ENCODE measurements at regions not wholly inside any gene's neighbourhood (a gene's known extent, or its start where the extent isn't known, plus 50 kb on each side); places are given as distances from the start of the nearest gene placed in this dataset.

GRCh38 chr21:31537872-31538576, 121.5 kb upstream of the SOD1 start:
- H3K79me2 ChIP-seq (ENCODE audit: control insufficient read depth, insufficient read depth, low read length, unreplicated experiment) = no peaks in the 10 kb centered on the region

GRCh38 chr21:31536138-31536537, 123.4 kb upstream of the SOD1 start:
- no peaks in the 10 kb centered on the region for H3K36me3 ChIP-seq (ENCODE audit: insufficient read depth, low read length)
- H3K4me1 ChIP-seq (ENCODE audit: control insufficient read depth, insufficient read depth, low read length, unreplicated experiment) = no peaks in the 10 kb centered on the region
- H3K4me3 ChIP-seq (ENCODE audit: low read depth, low read length) = no peak overlapping the region
- no peaks in the 10 kb centered on the region for H3K27me3 ChIP-seq (ENCODE audit: insufficient read depth, low read length)
- H3K27ac ChIP-seq (ENCODE audit: low read depth, low read length) = no peak overlapping the region
- no peaks in the 10 kb centered on the region for H3K79me2 ChIP-seq (ENCODE audit: control insufficient read depth, insufficient read depth, low read length, unreplicated experiment)
- H2AFZ ChIP-seq (ENCODE audit: low read length, unreplicated experiment) = no peak overlapping the region

More at GRCh38 chr21:31537872-31538576, 121.5 kb upstream of the SOD1 start:
- H3K27me3 ChIP-seq (ENCODE audit: insufficient read depth, low read length) = no peaks in the 10 kb centered on the region
- no peak overlapping the region for H3K27ac ChIP-seq (ENCODE audit: low read depth, low read length)
- no peak overlapping the region for H2AFZ ChIP-seq (ENCODE audit: low read length, unreplicated experiment)
- no peaks in the 10 kb centered on the region for H3K36me3 ChIP-seq (ENCODE audit: insufficient read depth, low read length)
- no peaks in the 10 kb centered on the region for H3K4me1 ChIP-seq (ENCODE audit: control insufficient read depth, insufficient read depth, low read length, unreplicated experiment)
- H3K4me3 ChIP-seq (ENCODE audit: low read depth, low read length) = no peak overlapping the region

- H2AFZ ChIP-seq (ENCODE audit: low read length, unreplicated experiment) = no peak overlapping the region
- no peaks in the 10 kb centered on the region for H3K4me1 ChIP-seq (ENCODE audit: control insufficient read depth, insufficient read depth, low read length, unreplicated experiment)
- no peaks in the 10 kb centered on the region for H3K27me3 ChIP-seq (ENCODE audit: insufficient read depth, low read length)
- H3K79me2 ChIP-seq (ENCODE audit: control insufficient read depth, insufficient read depth, low read length, unreplicated experiment) = no peaks in the 10 kb centered on the region
- H3K4me3 ChIP-seq (ENCODE audit: low read depth, low read length) = no peak overlapping the region
- H3K27ac ChIP-seq (ENCODE audit: low read depth, low read length) = no peak overlapping the region
- H3K36me3 ChIP-seq (ENCODE audit: insufficient read depth, low read length) = no peaks in the 10 kb centered on the region
These were observed 127.5 kb upstream of the SOD1 start for GRCh38 chr21:31531967-31532366.

GRCh38 chr21:31530897-31531705, 128.4 kb upstream of the SOD1 start:
- no peaks in the 10 kb centered on the region for H3K27me3 ChIP-seq (ENCODE audit: insufficient read depth, low read length)
- no peaks in the 10 kb centered on the region for H3K79me2 ChIP-seq (ENCODE audit: control insufficient read depth, insufficient read depth, low read length, unreplicated experiment)
- H3K27ac ChIP-seq (ENCODE audit: low read depth, low read length) = no peak overlapping the region
- H3K4me1 ChIP-seq (ENCODE audit: control insufficient read depth, insufficient read depth, low read length, unreplicated experiment) = no peaks in the 10 kb centered on the region
- H3K4me3 ChIP-seq (ENCODE audit: low read depth, low read length) = no peak overlapping the region
- H3K36me3 ChIP-seq (ENCODE audit: insufficient read depth, low read length) = no peaks in the 10 kb centered on the region
- H2AFZ ChIP-seq (ENCODE audit: low read length, unreplicated experiment) = no peak overlapping the region

GRCh38 chr21:31530364-31530763, 129.1 kb upstream of the SOD1 start:
- no peak overlapping the region for H3K4me3 ChIP-seq (ENCODE audit: low read depth, low read length)
- no peaks in the 10 kb centered on the region for H3K79me2 ChIP-seq (ENCODE audit: control insufficient read depth, insufficient read depth, low read length, unreplicated experiment)
- H3K4me1 ChIP-seq (ENCODE audit: control insufficient read depth, insufficient read depth, low read length, unreplicated experiment) = no peaks in the 10 kb centered on the region
- no peak overlapping the region for H2AFZ ChIP-seq (ENCODE audit: low read length, unreplicated experiment)
- H3K27ac ChIP-seq (ENCODE audit: low read depth, low read length) = no peak overlapping the region
- H3K27me3 ChIP-seq (ENCODE audit: insufficient read depth, low read length) = no peaks in the 10 kb centered on the region
- no peaks in the 10 kb centered on the region for H3K36me3 ChIP-seq (ENCODE audit: insufficient read depth, low read length)

GRCh38 chr21:31529406-31529805, 130.1 kb upstream of the SOD1 start:
- H3K27ac ChIP-seq (ENCODE audit: low read depth, low read length) = no peak overlapping the region
- no peaks in the 10 kb centered on the region for H3K27me3 ChIP-seq (ENCODE audit: insufficient read depth, low read length)
- H3K79me2 ChIP-seq (ENCODE audit: control insufficient read depth, insufficient read depth, low read length, unreplicated experiment) = no peaks in the 10 kb centered on the region
- H3K4me1 ChIP-seq (ENCODE audit: control insufficient read depth, insufficient read depth, low read length, unreplicated experiment) = no peaks in the 10 kb centered on the region
- H2AFZ ChIP-seq (ENCODE audit: low read length, unreplicated experiment) = no peak overlapping the region
- no peaks in the 10 kb centered on the region for H3K36me3 ChIP-seq (ENCODE audit: insufficient read depth, low read length)
- no peak overlapping the region for H3K4me3 ChIP-seq (ENCODE audit: low read depth, low read length)

- Histone ChIP-seq H3K27ac (ENCODE audit: low read depth, low read length) (no peak overlapping the region), H3K36me3 (ENCODE audit: insufficient read depth, low read length) (no peaks in the 10 kb centered on the region), H3K4me3 (ENCODE audit: low read depth, low read length) (no peak overlapping the region), H2AFZ (ENCODE audit: low read length, unreplicated experiment) (no peak overlapping the region), H3K4me1 (ENCODE audit: control insufficient read depth, insufficient read depth, low read length, unreplicated experiment) (no peaks in the 10 kb centered on the region), H3K27me3 (ENCODE audit: insufficient read depth, low read length) (no peaks in the 10 kb centered on the region), H3K79me2 (ENCODE audit: control insufficient read depth, insufficient read depth, low read length, unreplicated experiment) (no peaks in the 10 kb centered on the region)
These were observed 133.5 kb upstream of the SOD1 start for GRCh38 chr21:31526040-31526439.

- Histone ChIP-seq H3K4me3 (ENCODE audit: low read depth, low read length) (no peak overlapping the region), H3K4me1 (ENCODE audit: control insufficient read depth, insufficient read depth, low read length, unreplicated experiment) (no peaks in the 10 kb centered on the region), H3K27ac (ENCODE audit: low read depth, low read length) (no peak overlapping the region), H2AFZ (ENCODE audit: low read length, unreplicated experiment) (no peak overlapping the region), H3K36me3 (ENCODE audit: insufficient read depth, low read length) (no peaks in the 10 kb centered on the region), H3K79me2 (ENCODE audit: control insufficient read depth, insufficient read depth, low read length, unreplicated experiment) (no peaks in the 10 kb centered on the region), H3K27me3 (ENCODE audit: insufficient read depth, low read length) (no peaks in the 10 kb centered on the region)
These were observed 135.4 kb upstream of the SOD1 start for GRCh38 chr21:31524140-31524539.

- Histone ChIP-seq H2AFZ (ENCODE audit: low read length, unreplicated experiment) (no peak overlapping the region), H3K27me3 (ENCODE audit: insufficient read depth, low read length) (no peaks in the 10 kb centered on the region), H3K79me2 (ENCODE audit: control insufficient read depth, insufficient read depth, low read length, unreplicated experiment) (no peaks in the 10 kb centered on the region), H3K4me1 (ENCODE audit: control insufficient read depth, insufficient read depth, low read length, unreplicated experiment) (no peaks in the 10 kb centered on the region), H3K36me3 (ENCODE audit: insufficient read depth, low read length) (no peaks in the 10 kb centered on the region), H3K4me3 (ENCODE audit: low read depth, low read length) (no peak overlapping the region), H3K27ac (ENCODE audit: low read depth, low read length) (no peak overlapping the region)
These were observed 138.0 kb upstream of the SOD1 start for GRCh38 chr21:31521515-31521914.

GRCh38 chr21:31520561-31521098, 138.9 kb upstream of the SOD1 start:
- Histone ChIP-seq H3K4me1 (ENCODE audit: control insufficient read depth, insufficient read depth, low read length, unreplicated experiment) (no peaks in the 10 kb centered on the region), H3K79me2 (ENCODE audit: control insufficient read depth, insufficient read depth, low read length, unreplicated experiment) (no peaks in the 10 kb centered on the region), H2AFZ (ENCODE audit: low read length, unreplicated experiment) (no peak overlapping the region), H3K36me3 (ENCODE audit: insufficient read depth, low read length) (no peaks in the 10 kb centered on the region), H3K27ac (ENCODE audit: low read depth, low read length) (no peak overlapping the region), H3K27me3 (ENCODE audit: insufficient read depth, low read length) (no peaks in the 10 kb centered on the region), H3K4me3 (ENCODE audit: low read depth, low read length) (no peak overlapping the region)

- H3K27me3 ChIP-seq (ENCODE audit: insufficient read depth, low read length) = no peaks in the 10 kb centered on the region
- H3K4me1 ChIP-seq (ENCODE audit: control insufficient read depth, insufficient read depth, low read length, unreplicated experiment) = no peaks in the 10 kb centered on the region
- H3K27ac ChIP-seq (ENCODE audit: low read depth, low read length) = no peak overlapping the region
- no peaks in the 10 kb centered on the region for H3K79me2 ChIP-seq (ENCODE audit: control insufficient read depth, insufficient read depth, low read length, unreplicated experiment)
- no peaks in the 10 kb centered on the region for H3K36me3 ChIP-seq (ENCODE audit: insufficient read depth, low read length)
- H2AFZ ChIP-seq (ENCODE audit: low read length, unreplicated experiment) = no peak overlapping the region
- H3K4me3 ChIP-seq (ENCODE audit: low read depth, low read length) = no peak overlapping the region
These were observed 140.9 kb upstream of the SOD1 start for GRCh38 chr21:31518580-31518979.

Measured in ACC112 (cell line).